ENCODE measurements at regions not wholly inside any gene's neighbourhood (a gene's known extent, or its start where the extent isn't known, plus 50 kb on each side); places are given as distances from the start of the nearest gene placed in this dataset.

GRCh38 chr5:124642151-124642550 lies 104.3 kb downstream of the ZNF608 start:
- no peaks in the 10 kb centered on the region for H3K79me2 ChIP-seq (ENCODE audit: control insufficient read depth, insufficient read depth, low read length)
- H4K20me1 ChIP-seq (ENCODE audit: control insufficient read depth, extremely low read depth, insufficient read depth, low read length), result no peaks in the 10 kb centered on the region
- H3K27ac ChIP-seq (ENCODE audit: insufficient read depth, low read length), result no peak overlapping the region
- no peak for DNase-seq (ENCODE audit: low read depth in 2 of 2)
- no peak overlapping the region for H3K4me2 ChIP-seq (ENCODE audit: extremely low read depth, insufficient read depth, low read length)
- H3K4me3 ChIP-seq (replicated peaks in 1 of 4; ENCODE audit: control extremely low read depth in 1 of 4, insufficient read depth in 1 of 4, low read depth in 3 of 4, low read length in 4 of 4), result no peak overlapping the region
- no peaks in the 10 kb centered on the region for H3K27me3 ChIP-seq (ENCODE audit: control insufficient read depth, insufficient read depth, low read length)
- TF ChIP-seq, protein P1, sequence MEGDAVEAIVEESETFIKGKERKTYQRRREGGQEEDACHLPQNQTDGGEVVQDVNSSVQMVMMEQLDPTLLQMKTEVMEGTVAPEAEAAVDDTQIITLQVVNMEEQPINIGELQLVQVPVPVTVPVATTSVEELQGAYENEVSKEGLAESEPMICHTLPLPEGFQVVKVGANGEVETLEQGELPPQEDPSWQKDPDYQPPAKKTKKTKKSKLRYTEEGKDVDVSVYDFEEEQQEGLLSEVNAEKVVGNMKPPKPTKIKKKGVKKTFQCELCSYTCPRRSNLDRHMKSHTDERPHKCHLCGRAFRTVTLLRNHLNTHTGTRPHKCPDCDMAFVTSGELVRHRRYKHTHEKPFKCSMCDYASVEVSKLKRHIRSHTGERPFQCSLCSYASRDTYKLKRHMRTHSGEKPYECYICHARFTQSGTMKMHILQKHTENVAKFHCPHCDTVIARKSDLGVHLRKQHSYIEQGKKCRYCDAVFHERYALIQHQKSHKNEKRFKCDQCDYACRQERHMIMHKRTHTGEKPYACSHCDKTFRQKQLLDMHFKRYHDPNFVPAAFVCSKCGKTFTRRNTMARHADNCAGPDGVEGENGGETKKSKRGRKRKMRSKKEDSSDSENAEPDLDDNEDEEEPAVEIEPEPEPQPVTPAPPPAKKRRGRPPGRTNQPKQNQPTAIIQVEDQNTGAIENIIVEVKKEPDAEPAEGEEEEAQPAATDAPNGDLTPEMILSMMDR (conservative IDR thresholded peaks at IDR 0.05 in 1 of 2, IDR thresholded peaks at IDR 0.05 in 1 of 2; ENCODE audit: low read depth in 1 of 2, low read length in 2 of 2), result no peak
- TF ChIP-seq EZH2 (IDR thresholded peaks at IDR 0.05; ENCODE audit: low read length, missing control alignments), result no peak
- H2AFZ ChIP-seq (ENCODE audit: low read length), result no peak overlapping the region
- no peak overlapping the region for H3K9ac ChIP-seq (ENCODE audit: insufficient read depth, low read length)
- no peaks in the 10 kb centered on the region for H3K9me3 ChIP-seq (ENCODE audit: control insufficient read depth, insufficient read depth, low read depth, low read length)
- H3K36me3 ChIP-seq (ENCODE audit: control insufficient read depth, insufficient read depth, low read length), result no peaks in the 10 kb centered on the region
- no peaks in the 10 kb centered on the region for H3K4me1 ChIP-seq (ENCODE audit: control insufficient read depth, extremely low read depth, insufficient read depth, low read length)

GRCh38 chr5:124641154-124641792 lies 105.2 kb downstream of the ZNF608 start:
- TF ChIP-seq, protein P1 (conservative IDR thresholded peaks at IDR 0.05 in 1 of 2, IDR thresholded peaks at IDR 0.05 in 1 of 2; ENCODE audit: low read depth in 1 of 2, low read length in 2 of 2), result no peak
- TF ChIP-seq EZH2 (IDR thresholded peaks at IDR 0.05; ENCODE audit: low read length, missing control alignments), result no peak
- Histone ChIP-seq H3K79me2 (ENCODE audit: control insufficient read depth, insufficient read depth, low read length) (no peaks in the 10 kb centered on the region), H3K36me3 (ENCODE audit: control insufficient read depth, insufficient read depth, low read length) (no peaks in the 10 kb centered on the region), H3K4me2 (ENCODE audit: extremely low read depth, insufficient read depth, low read length) (no peak overlapping the region), H2AFZ (ENCODE audit: low read length) (no peak overlapping the region), H3K9ac (ENCODE audit: insufficient read depth, low read length) (no peak overlapping the region), H3K4me1 (ENCODE audit: control insufficient read depth, extremely low read depth, insufficient read depth, low read length) (no peaks in the 10 kb centered on the region), H3K27me3 (ENCODE audit: control insufficient read depth, insufficient read depth, low read length) (no peaks in the 10 kb centered on the region), H4K20me1 (ENCODE audit: control insufficient read depth, extremely low read depth, insufficient read depth, low read length) (no peaks in the 10 kb centered on the region), H3K4me3 (replicated peaks in 1 of 4; ENCODE audit: control extremely low read depth in 1 of 4, insufficient read depth in 1 of 4, low read depth in 3 of 4, low read length in 4 of 4) (no peak overlapping the region), H3K27ac (ENCODE audit: insufficient read depth, low read length) (no peak overlapping the region), H3K9me3 (ENCODE audit: control insufficient read depth, insufficient read depth, low read depth, low read length) (no peaks in the 10 kb centered on the region)
- DNase-seq (ENCODE audit: low read depth in 2 of 2), result no peak

DNA sequence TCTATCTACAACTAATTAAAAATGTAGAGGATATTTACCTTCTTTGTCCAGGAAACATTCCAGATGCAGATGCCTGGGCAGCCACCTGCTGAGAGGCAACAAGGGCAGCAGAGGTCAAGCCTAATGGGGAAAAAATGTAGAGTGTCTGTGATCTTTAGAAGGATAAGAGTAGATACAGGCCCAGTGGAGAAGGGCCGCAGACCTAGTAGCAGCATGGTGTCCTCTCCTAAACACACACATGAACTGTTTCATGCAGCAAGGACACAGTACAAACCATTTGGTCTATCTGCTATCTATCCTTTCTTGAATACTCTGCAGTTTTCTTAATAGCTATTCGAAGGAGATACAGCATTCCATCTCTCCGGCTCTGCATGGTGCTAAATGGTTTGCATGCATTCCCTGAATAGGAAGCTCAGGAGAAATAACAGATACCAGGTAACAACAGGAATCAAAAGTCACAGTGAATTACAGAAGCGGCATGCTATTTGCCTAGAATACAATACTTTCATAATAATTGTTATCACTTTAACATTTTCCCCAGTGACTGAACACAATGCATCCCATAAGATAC lies 107.3 kb downstream of the ZNF608 start:
- Histone ChIP-seq H3K9ac (ENCODE audit: insufficient read depth, low read length) (no peak overlapping the region), H4K20me1 (ENCODE audit: control insufficient read depth, extremely low read depth, insufficient read depth, low read length) (no peaks in the 10 kb centered on the region), H2AFZ (ENCODE audit: low read length) (no peak overlapping the region), H3K27ac (ENCODE audit: insufficient read depth, low read length) (no peak overlapping the region), H3K4me1 (ENCODE audit: control insufficient read depth, extremely low read depth, insufficient read depth, low read length) (peaks cover 4% of the 10 kb centered on the region), H3K36me3 (ENCODE audit: control insufficient read depth, insufficient read depth, low read length) (no peaks in the 10 kb centered on the region), H3K4me2 (ENCODE audit: extremely low read depth, insufficient read depth, low read length) (no peak overlapping the region), H3K27me3 (ENCODE audit: control insufficient read depth, insufficient read depth, low read length) (no peaks in the 10 kb centered on the region), H3K9me3 (ENCODE audit: control insufficient read depth, insufficient read depth, low read depth, low read length) (no peaks in the 10 kb centered on the region), H3K79me2 (ENCODE audit: control insufficient read depth, insufficient read depth, low read length) (no peaks in the 10 kb centered on the region), H3K4me3 (replicated peaks in 1 of 4; ENCODE audit: control extremely low read depth in 1 of 4, insufficient read depth in 1 of 4, low read depth in 3 of 4, low read length in 4 of 4) (no peak overlapping the region)
- TF ChIP-seq EZH2 (IDR thresholded peaks at IDR 0.05; ENCODE audit: low read length, missing control alignments), result no peak
- TF ChIP-seq, protein P1 (conservative IDR thresholded peaks at IDR 0.05 in 1 of 2, IDR thresholded peaks at IDR 0.05 in 1 of 2; ENCODE audit: low read depth in 1 of 2, low read length in 2 of 2), result no peak
- DNase-seq (ENCODE audit: low read depth in 2 of 2), result no peak

All from fibroblast of lung (primary cell).